AG04449 (cell line): ENCODE measurements at regions not wholly inside any gene's neighbourhood (a gene's known extent, or its start where the extent isn't known, plus 50 kb on each side); places are given as distances from the start of the nearest gene placed in this dataset.
"Not testable (repeated sequence)": the region's sequence is repeated elsewhere in the genome, so short reads cannot be mapped to it uniquely, and the experiment has no call there.

ENCODE experiments used
- CTCF ChIA-PET: fragments of 350-600 bp; formaldehyde crosslinking; extraction: SDS; loops from one replicate; lab custom pipeline; 2021; ENCODE audit warnings: antibody characterized with exemption; lab: Yijun Ruan, JAX
- POLR2A ChIA-PET: fragments of 400-600, 350-600 bp; formaldehyde crosslinking; extraction: SDS; loops from one replicate; lab custom pipeline; 2020; ENCODE audit warnings: antibody characterized with exemption, inconsistent platforms; lab: Yijun Ruan, JAX
- DNase-seq: peaks from one replicate; pipeline ENCODE4 v3.0.0-alpha.2; 2010; ENCODE audit warnings: low read depth, low spot score
- H3K4me3 ChIP-seq: 2 replicates; pipeline ENCODE4 v1.5.1; 2011; ENCODE audit warnings: low read depth, mild to moderate bottlenecking, control low read depth, low read length
- CTCF ChIP-seq: IDR thresholded peaks from one replicate; pipeline ENCODE4 v1.5.1; 2011; ENCODE audit warnings: mild to moderate bottlenecking, moderate library complexity, low read length, control low read depth, inconsistent platforms; ENCODE audit not compliant: insufficient read depth; ENCODE audit errors: missing control alignments

- H3K4me3 ChIP-seq, result no peak overlapping the region
- ChIA-PET CTCF (interaction anchor here (1.3 to 3.4 kb wide), 2 partner anchors 8 to 381 kb away, joined by 5 to 13 read pairs; no protein-coding TSS in a partner anchor), POLR2A (no interaction called here)
- no peak for TF ChIP-seq CTCF
- no peak for DNase-seq
These were observed 200.4 kb downstream of the UTRN start for GRCh38 chr6:144485531-144485930.

- ChIA-PET CTCF (interaction anchor here (0.9 to 3.4 kb wide), 3 partner anchors 11 to 384 kb away, joined by 3 to 13 read pairs (median 7); no protein-coding TSS in a partner anchor), POLR2A (no interaction called here)
- no peak overlapping the region for H3K4me3 ChIP-seq
- DNase-seq, result no peak
- TF ChIP-seq CTCF, result no peak
These were observed 203.5 kb downstream of the UTRN start for GRCh38 chr6:144488590-144488989.

- no peak overlapping the region for H3K4me3 ChIP-seq
- POLR2A ChIA-PET, result no interaction called here
- CTCF ChIA-PET, result interaction anchor here (1.0 kb wide), 1 partner anchor 17 kb away, joined by 3 read pairs; no protein-coding TSS in a partner anchor
- TF ChIP-seq CTCF, result no peak
- no peak for DNase-seq
These were observed 208.1 kb downstream of the UTRN start for GRCh38 chr6:144493035-144493910.

- DNase-seq, CTCF ChIA-PET, H3K4me3 ChIP-seq, POLR2A ChIA-PET: not testable (repeated sequence)
These were observed 209.9 kb downstream of the UTRN start for GRCh38 chr6:144495076-144495475.

- CTCF ChIA-PET, result no interaction called here
- POLR2A ChIA-PET, result no interaction called here
- TF ChIP-seq CTCF, result no peak
- H3K4me3 ChIP-seq, result no peak overlapping the region
- DNase-seq, result no peak
These were observed 212.5 kb downstream of the UTRN start for GRCh38 chr6:144497650-144498049.

GRCh38 chr6:144500892-144501291 is 215.8 kb downstream of the UTRN start:
- no peak overlapping the region for H3K4me3 ChIP-seq
- TF ChIP-seq CTCF, result no peak
- ChIA-PET CTCF (no interaction called here), POLR2A (no interaction called here)
- DNase-seq, result no peak

- POLR2A ChIA-PET, result not testable (repeated sequence)
These were observed 220.1 kb downstream of the UTRN start for GRCh38 chr6:144505214-144505613.

GRCh38 chr6:144506051-144506450 is 220.9 kb downstream of the UTRN start:
- DNase-seq, POLR2A ChIA-PET, CTCF ChIA-PET, H3K4me3 ChIP-seq: not testable (repeated sequence)

More at GRCh38 chr6:144505214-144505613, 220.1 kb downstream of the UTRN start:
- CTCF ChIA-PET, DNase-seq, H3K4me3 ChIP-seq: not testable (repeated sequence)

GRCh38 chr6:144507772-144508312 is 222.7 kb downstream of the UTRN start:
- CTCF ChIA-PET, DNase-seq, POLR2A ChIA-PET, H3K4me3 ChIP-seq: not testable (repeated sequence)
